ENCODE measurements at regions not wholly inside any gene's neighbourhood (a gene's known extent, or its start where the extent isn't known, plus 50 kb on each side); places are given as distances from the start of the nearest gene placed in this dataset.

- Histone ChIP-seq H3K36me3 (replicated peaks; ENCODE audit: low read depth, low read length) (no peaks in the 10 kb centered on the region), H3K79me2 (ENCODE audit: low read length) (no peaks in the 10 kb centered on the region), H3K9ac (ENCODE audit: low read length) (no peak overlapping the region), H3K27ac (ENCODE audit: low read length) (no peak overlapping the region), H3K4me3 (ENCODE audit: low read length) (no peak overlapping the region), H3K27me3 (ENCODE audit: low read depth, low read length) (no peaks in the 10 kb centered on the region), H3K4me2 (ENCODE audit: low read length) (no peak overlapping the region), H3K4me1 (ENCODE audit: low read length) (no peaks in the 10 kb centered on the region), H2AFZ (ENCODE audit: low read depth, low read length) (no peak overlapping the region), H4K20me1 (ENCODE audit: insufficient read depth, low read length) (no peaks in the 10 kb centered on the region), H3K9me3 (ENCODE audit: insufficient read depth, low read length) (no peaks in the 10 kb centered on the region)
- TF ChIP-seq EZH2phosphoT487 (IDR thresholded peaks at IDR 0.05; ENCODE audit: low read depth), result no peak
Observed at GRCh38 chr2:122009561-122009960, 254.1 kb downstream of the TSN start.

DNA sequence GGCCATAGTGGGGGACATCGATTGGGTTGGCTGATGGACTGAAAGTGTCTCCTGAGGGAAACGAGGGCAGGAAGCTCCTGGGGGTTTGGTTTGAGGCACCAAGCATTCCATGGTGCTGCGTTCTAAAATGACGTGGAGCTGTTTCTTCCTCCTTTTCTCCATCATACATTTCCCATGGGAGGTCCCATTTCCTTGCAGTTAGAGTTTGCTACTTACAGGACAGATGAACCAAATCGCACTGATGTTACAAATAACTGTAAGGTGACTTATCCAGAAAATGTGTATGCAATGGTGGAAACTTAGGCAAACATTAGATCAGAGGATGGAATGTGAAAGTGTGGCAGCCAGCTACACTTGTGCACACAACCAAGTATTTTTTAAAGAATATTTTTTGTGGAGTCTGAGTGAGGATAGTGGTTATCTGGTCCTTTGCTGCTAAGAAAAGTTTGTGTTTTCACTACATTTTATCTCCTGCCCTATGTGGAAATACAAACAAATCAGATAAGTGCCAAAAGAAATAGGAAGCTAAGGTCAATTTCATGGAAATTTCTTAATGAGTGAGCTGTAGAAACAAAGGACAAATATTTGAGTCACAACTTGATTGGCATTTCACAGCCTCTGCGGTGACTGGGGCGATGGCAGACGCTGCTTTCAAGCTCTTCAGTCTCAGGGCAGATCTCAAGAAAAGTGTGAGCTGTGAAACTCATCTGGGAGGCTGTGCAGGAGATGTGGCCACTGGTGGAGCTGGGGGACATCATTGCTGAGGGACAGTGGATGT is 256.2 kb downstream of the TSN start:
- no peaks in the 10 kb centered on the region for H3K36me3 ChIP-seq (replicated peaks; ENCODE audit: low read depth, low read length)
- H4K20me1 ChIP-seq (ENCODE audit: insufficient read depth, low read length), result no peaks in the 10 kb centered on the region
- no peak overlapping the region for H3K9ac ChIP-seq (ENCODE audit: low read length)
- H3K4me1 ChIP-seq (ENCODE audit: low read length), result no peaks in the 10 kb centered on the region
- no peaks in the 10 kb centered on the region for H3K79me2 ChIP-seq (ENCODE audit: low read length)
- no peaks in the 10 kb centered on the region for H3K9me3 ChIP-seq (ENCODE audit: insufficient read depth, low read length)
- H3K4me2 ChIP-seq (ENCODE audit: low read length), result no peak overlapping the region
- no peaks in the 10 kb centered on the region for H3K27me3 ChIP-seq (ENCODE audit: low read depth, low read length)
- H3K4me3 ChIP-seq (ENCODE audit: low read length), result no peak overlapping the region
- TF ChIP-seq, protein P1, sequence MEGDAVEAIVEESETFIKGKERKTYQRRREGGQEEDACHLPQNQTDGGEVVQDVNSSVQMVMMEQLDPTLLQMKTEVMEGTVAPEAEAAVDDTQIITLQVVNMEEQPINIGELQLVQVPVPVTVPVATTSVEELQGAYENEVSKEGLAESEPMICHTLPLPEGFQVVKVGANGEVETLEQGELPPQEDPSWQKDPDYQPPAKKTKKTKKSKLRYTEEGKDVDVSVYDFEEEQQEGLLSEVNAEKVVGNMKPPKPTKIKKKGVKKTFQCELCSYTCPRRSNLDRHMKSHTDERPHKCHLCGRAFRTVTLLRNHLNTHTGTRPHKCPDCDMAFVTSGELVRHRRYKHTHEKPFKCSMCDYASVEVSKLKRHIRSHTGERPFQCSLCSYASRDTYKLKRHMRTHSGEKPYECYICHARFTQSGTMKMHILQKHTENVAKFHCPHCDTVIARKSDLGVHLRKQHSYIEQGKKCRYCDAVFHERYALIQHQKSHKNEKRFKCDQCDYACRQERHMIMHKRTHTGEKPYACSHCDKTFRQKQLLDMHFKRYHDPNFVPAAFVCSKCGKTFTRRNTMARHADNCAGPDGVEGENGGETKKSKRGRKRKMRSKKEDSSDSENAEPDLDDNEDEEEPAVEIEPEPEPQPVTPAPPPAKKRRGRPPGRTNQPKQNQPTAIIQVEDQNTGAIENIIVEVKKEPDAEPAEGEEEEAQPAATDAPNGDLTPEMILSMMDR (IDR thresholded peaks at IDR 0.05; ENCODE audit: low read depth, low read length), result no peak
- H2AFZ ChIP-seq (ENCODE audit: low read depth, low read length), result no peak overlapping the region
- H3K27ac ChIP-seq (ENCODE audit: low read length), result no peak overlapping the region

DNA sequence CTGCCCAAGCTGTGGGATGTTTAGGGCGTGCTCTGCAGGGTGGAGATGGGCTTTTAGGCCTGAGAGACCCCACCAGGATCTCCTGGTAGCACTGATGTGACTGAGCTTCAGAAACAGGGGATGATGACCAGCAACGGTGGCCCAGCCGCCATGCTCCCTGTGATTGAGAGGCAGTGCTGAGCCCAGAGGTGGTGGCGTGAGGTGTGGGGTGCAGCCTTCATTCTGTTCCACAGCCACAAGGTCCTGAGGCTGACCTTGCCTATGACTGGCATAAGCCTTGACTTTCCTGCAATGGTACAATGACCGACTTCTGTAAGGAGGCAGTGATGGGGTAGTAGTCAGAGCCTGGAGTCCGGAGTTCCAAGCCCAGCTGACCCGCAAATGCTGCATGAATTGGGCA is 263.3 kb downstream of the TSN start:
- Histone ChIP-seq H3K9ac (ENCODE audit: low read length) (no peak overlapping the region), H3K27ac (ENCODE audit: low read length) (no peak overlapping the region), H3K36me3 (replicated peaks; ENCODE audit: low read depth, low read length) (no peaks in the 10 kb centered on the region), H3K9me3 (ENCODE audit: insufficient read depth, low read length) (no peaks in the 10 kb centered on the region), H2AFZ (ENCODE audit: low read depth, low read length) (no peak overlapping the region), H3K4me2 (ENCODE audit: low read length) (no peak overlapping the region), H3K27me3 (ENCODE audit: low read depth, low read length) (no peaks in the 10 kb centered on the region), H3K4me1 (ENCODE audit: low read length) (no peaks in the 10 kb centered on the region), H4K20me1 (ENCODE audit: insufficient read depth, low read length) (no peaks in the 10 kb centered on the region), H3K79me2 (ENCODE audit: low read length) (no peaks in the 10 kb centered on the region), H3K4me3 (ENCODE audit: low read length) (no peak overlapping the region)
- no peak for TF ChIP-seq EZH2phosphoT487 (IDR thresholded peaks at IDR 0.05; ENCODE audit: low read depth)
- TF ChIP-seq, protein P1 (IDR thresholded peaks at IDR 0.05; ENCODE audit: low read depth, low read length), result no peak

GRCh38 chr2:122019724-122020123 is 264.3 kb downstream of the TSN start:
- Histone ChIP-seq H3K9me3 (ENCODE audit: insufficient read depth, low read length) (no peaks in the 10 kb centered on the region), H4K20me1 (ENCODE audit: insufficient read depth, low read length) (no peaks in the 10 kb centered on the region), H3K4me1 (ENCODE audit: low read length) (no peaks in the 10 kb centered on the region), H2AFZ (ENCODE audit: low read depth, low read length) (no peak overlapping the region), H3K9ac (ENCODE audit: low read length) (no peak overlapping the region), H3K36me3 (replicated peaks; ENCODE audit: low read depth, low read length) (no peaks in the 10 kb centered on the region), H3K4me3 (ENCODE audit: low read length) (no peak overlapping the region), H3K27ac (ENCODE audit: low read length) (no peak overlapping the region), H3K79me2 (ENCODE audit: low read length) (no peaks in the 10 kb centered on the region), H3K27me3 (ENCODE audit: low read depth, low read length) (no peaks in the 10 kb centered on the region), H3K4me2 (ENCODE audit: low read length) (no peak overlapping the region)
- no peak for TF ChIP-seq EZH2phosphoT487 (IDR thresholded peaks at IDR 0.05; ENCODE audit: low read depth)
- TF ChIP-seq, protein P1 (IDR thresholded peaks at IDR 0.05; ENCODE audit: low read depth, low read length), result no peak

All from OCI-LY3 (cell line).